Upper lobe of right lung (tissue), 1 donor: ENCODE measurements at regions not wholly inside any gene's neighbourhood (a gene's known extent, or its start where the extent isn't known, plus 50 kb on each side); places are given as distances from the start of the nearest gene placed in this dataset.

Experiments used
- ATAC-seq: fragments of 200-7000 bp; cut with Tn5 transposase; one replicate; pipeline ENCODE4 v1.9.1; 2020; ENCODE audit warnings: mild to moderate bottlenecking, moderate library complexity
- DNase-seq: peaks from one replicate; pipeline ENCODE4 v3.0.0-alpha.2; 2020
- H3K27ac ChIP-seq: fragments of 200-600 bp; one replicate; pipeline ENCODE4 v1.8.0; 2022
- H3K27me3 ChIP-seq: fragments of 200-600 bp; one replicate; pipeline ENCODE4 v1.8.0; 2022; ENCODE audit warnings: mild to moderate bottlenecking
- H3K36me3 ChIP-seq: fragments of 200-600 bp; one replicate; pipeline ENCODE4 v1.8.0; 2022
- H3K4me1 ChIP-seq: fragments of 200-600 bp; one replicate; pipeline ENCODE4 v1.8.0; 2022
- H3K4me3 ChIP-seq: fragments of 200-600 bp; one replicate; pipeline ENCODE4 v1.8.0; 2022; ENCODE audit warnings: mild to moderate bottlenecking
- H3K9me3 ChIP-seq: fragments of 200-600 bp; one replicate; pipeline ENCODE4 v1.8.0; 2022
- CTCF ChIP-seq: fragments of 200-600 bp; IDR thresholded peaks from one replicate; pipeline ENCODE4 v1.8.0; 2022; ENCODE audit warnings: antibody characterized with exemption
- intact Hi-C: fragments of 100-400 bp; cut with DNase I; formaldehyde crosslinking; loops from one replicate; pipeline ENCODE4 v1.11.0; 2022
- donor health status: DM: no; HTN: yes; CAD: no; lungs with severe emphysema.

DNA sequence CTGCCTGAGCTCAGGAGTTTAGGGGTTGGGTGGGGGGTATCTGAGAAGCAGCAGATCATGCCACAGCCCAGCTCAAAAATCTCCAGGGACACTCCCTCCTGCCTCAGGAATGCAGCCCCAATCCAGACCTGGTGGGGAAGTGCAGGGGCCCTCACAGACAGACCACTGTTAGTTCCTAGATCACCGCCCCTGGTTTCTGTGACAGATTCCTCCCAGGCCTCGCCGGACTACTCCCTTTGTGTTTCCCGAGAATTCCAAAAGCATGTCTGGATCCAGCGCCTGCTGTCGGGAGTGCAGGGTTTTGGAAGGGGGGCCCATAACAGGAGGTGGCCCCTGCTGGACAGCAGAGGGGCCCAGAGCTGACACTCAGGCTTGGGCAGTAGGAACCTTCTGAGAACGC lies 74.5 kb downstream of the CTSL start:
- no peaks in the 10 kb centered on the region for H3K36me3 ChIP-seq
- intact Hi-C loops = no loop called here
- no peak for ATAC-seq
- no peak overlapping the region for H3K4me3 ChIP-seq
- H3K27me3 ChIP-seq = no peaks in the 10 kb centered on the region
- DNase-seq = no peak
- no peaks in the 10 kb centered on the region for H3K9me3 ChIP-seq
- H3K27ac ChIP-seq = no peak overlapping the region
- H3K4me1 ChIP-seq = no peaks in the 10 kb centered on the region
- no peak for TF ChIP-seq CTCF

DNA sequence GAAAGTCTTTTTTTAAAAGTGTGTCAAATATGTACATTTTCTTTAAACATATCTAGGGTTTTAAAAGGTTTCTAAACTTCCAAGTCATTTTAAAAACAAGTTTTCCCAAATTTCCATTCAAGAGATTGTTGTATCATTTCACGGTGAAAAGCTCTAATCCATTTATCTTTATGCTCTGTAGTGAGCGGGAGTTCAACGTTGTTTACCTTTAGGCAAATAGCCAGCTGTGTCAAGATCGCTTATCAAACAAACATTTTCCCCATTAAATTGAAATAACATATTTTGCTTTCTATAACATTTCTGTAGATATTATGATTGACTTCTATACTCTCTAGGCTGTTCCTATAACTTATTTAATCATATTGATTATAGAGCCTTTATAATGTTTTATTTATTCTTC lies 75.1 kb downstream of the CTSL start:
- DNase-seq = no peak
- TF ChIP-seq CTCF = no peak
- no peaks in the 10 kb centered on the region for H3K36me3 ChIP-seq
- no peaks in the 10 kb centered on the region for H3K9me3 ChIP-seq
- ATAC-seq = no peak
- intact Hi-C loops = no loop called here
- no peaks in the 10 kb centered on the region for H3K27me3 ChIP-seq
- no peak overlapping the region for H3K4me3 ChIP-seq
- H3K27ac ChIP-seq = no peak overlapping the region
- no peaks in the 10 kb centered on the region for H3K4me1 ChIP-seq

- TF ChIP-seq CTCF = no peak
- intact Hi-C loops = no loop called here
- no peak for DNase-seq
- H3K27ac ChIP-seq = no peak overlapping the region
- no peaks in the 10 kb centered on the region for H3K9me3 ChIP-seq
- no peaks in the 10 kb centered on the region for H3K4me1 ChIP-seq
- no peak overlapping the region for H3K4me3 ChIP-seq
- no peaks in the 10 kb centered on the region for H3K27me3 ChIP-seq
- no peaks in the 10 kb centered on the region for H3K36me3 ChIP-seq
- no peak for ATAC-seq
Measured at GRCh38 chr9:87803166-87803565, 77.2 kb downstream of the CTSL start.

DNA sequence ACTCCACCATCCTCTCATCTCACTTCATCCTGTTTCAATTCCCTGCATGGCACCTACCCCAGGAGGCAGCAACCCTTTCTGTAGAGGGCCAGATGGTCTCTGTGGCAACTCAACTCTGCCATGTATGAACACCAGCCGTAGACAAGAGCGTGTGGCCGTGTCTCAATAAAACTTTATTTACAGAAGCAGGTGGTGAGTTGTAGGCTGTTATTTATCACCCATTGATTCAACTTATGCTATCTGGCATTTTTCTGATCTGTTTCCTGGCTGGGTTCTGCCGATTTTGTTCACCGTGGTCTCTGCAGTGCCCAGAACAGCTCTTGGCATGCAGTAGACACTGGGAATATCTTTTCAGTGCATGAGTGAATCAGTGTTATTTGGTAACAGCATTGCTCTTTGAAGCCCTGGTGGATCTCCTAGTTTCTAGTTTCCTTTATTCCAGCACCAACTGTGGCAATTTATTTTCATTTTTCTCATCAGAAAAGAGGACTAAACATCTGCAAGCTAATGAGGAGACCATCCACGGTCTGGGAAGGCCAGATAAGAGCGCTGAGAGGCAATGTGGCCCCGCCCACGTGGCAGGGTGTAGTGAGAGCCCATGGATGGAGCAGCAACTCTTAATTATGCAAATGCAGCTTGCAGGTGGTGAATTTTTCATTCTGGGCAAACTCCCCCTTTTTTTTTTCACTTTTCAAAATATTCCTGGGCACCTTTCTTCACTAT lies 77.9 kb downstream of the CTSL start:
- Histone ChIP-seq H3K36me3 (no peaks in the 10 kb centered on the region), H3K27ac (no peak overlapping the region), H3K4me3 (no peak overlapping the region), H3K4me1 (no peaks in the 10 kb centered on the region), H3K27me3 (no peaks in the 10 kb centered on the region), H3K9me3 (no peaks in the 10 kb centered on the region)
- intact Hi-C loops = no loop called here
- DNase-seq = no peak
- TF ChIP-seq CTCF = no peak
- no peak for ATAC-seq

GRCh38 chr9:87805259-87805658 lies 77.4 kb upstream of the SPATA31E1 start:
- Histone ChIP-seq H3K4me3 (no peak overlapping the region), H3K27ac (no peak overlapping the region), H3K9me3 (no peaks in the 10 kb centered on the region), H3K27me3 (no peaks in the 10 kb centered on the region), H3K36me3 (no peaks in the 10 kb centered on the region), H3K4me1 (no peaks in the 10 kb centered on the region)
- TF ChIP-seq CTCF = no peak
- ATAC-seq (no peak), DNase-seq (no peak)
- intact Hi-C loops = no loop called here

GRCh38 chr9:87810008-87810407 lies 72.7 kb upstream of the SPATA31E1 start:
- intact Hi-C loops = loop anchor here (5.0 kb wide), 1 partner anchor 128 kb away; no protein-coding TSS in a partner anchor
- ATAC-seq = no peak

More at GRCh38 chr9:87810008-87810407, 72.7 kb upstream of the SPATA31E1 start:
- H3K27me3 ChIP-seq = no peaks in the 10 kb centered on the region
- no peak for DNase-seq
- H3K4me1 ChIP-seq = no peaks in the 10 kb centered on the region
- TF ChIP-seq CTCF = no peak
- no peak overlapping the region for H3K4me3 ChIP-seq
- no peaks in the 10 kb centered on the region for H3K36me3 ChIP-seq
- H3K27ac ChIP-seq = no peak overlapping the region
- H3K9me3 ChIP-seq = no peaks in the 10 kb centered on the region
